CD14-positive monocyte (primary cell): ENCODE measurements at regions not wholly inside any gene's neighbourhood (a gene's known extent, or its start where the extent isn't known, plus 50 kb on each side); places are given as distances from the start of the nearest gene placed in this dataset.

ENCODE experiments used
- DNase-seq, 3 donors: peaks; one replicate each; pipeline ENCODE4 v3.0.0-alpha.2; 2011 to 2022
- H2AFZ ChIP-seq: 2 replicates; pipeline ENCODE4 v1.6.0; 2012; ENCODE audit warnings: mild to moderate bottlenecking, low read depth, low read length, inconsistent platforms; ENCODE audit not compliant: insufficient read depth, poor library complexity, severe bottlenecking
- H3K27ac ChIP-seq, 2 donors: 1 replicate in 1 of 2; 2 replicates in 1 of 2; pipeline ENCODE4 v1.5.1; 2012 to 2013; ENCODE audit warnings: low read length in 2 of 2, control low read depth in 1 of 2, inconsistent platforms in 1 of 2, low read depth in 1 of 2, mild to moderate bottlenecking in 1 of 2
- H3K27me3 ChIP-seq, 2 donors: one replicate each; pipeline versions ENCODE4 v1.6.0 to v1.6.1; 2011 to 2013; ENCODE audit warnings: low read length in 2 of 2; ENCODE audit not compliant: control insufficient read depth in 2 of 2, insufficient read depth in 2 of 2
- H3K36me3 ChIP-seq, 2 donors: replicated peaks in 1 of 2; 1 replicate in 1 of 2; 2 replicates in 1 of 2; pipeline versions ENCODE4 v1.5.1 to v1.6.1; 2012 to 2013; ENCODE audit warnings: low read length in 2 of 2, control low read depth in 1 of 2, inconsistent platforms in 1 of 2, mild to moderate bottlenecking in 1 of 2; ENCODE audit not compliant: insufficient read depth in 2 of 2, control insufficient read depth in 1 of 2
- H3K4me1 ChIP-seq, 2 donors: 1 replicate in 1 of 2; 2 replicates in 1 of 2; pipeline versions ENCODE4 v1.5.1 to v1.6.1; 2012 to 2013; ENCODE audit warnings: low read length in 2 of 2, control low read depth in 1 of 2, inconsistent platforms in 1 of 2, mild to moderate bottlenecking in 1 of 2, moderate library complexity in 1 of 2; ENCODE audit not compliant: insufficient read depth in 2 of 2, control insufficient read depth in 1 of 2
- H3K4me2 ChIP-seq: replicated peaks from 2 replicates; pipeline ENCODE3; 2012; ENCODE audit warnings: low read length, moderate library complexity, mild to moderate bottlenecking; ENCODE audit not compliant: poor library complexity, severe bottlenecking; ENCODE audit errors: extremely low read depth
- H3K4me3 ChIP-seq, 3 experiments: fragments of 200-600 bp in 1 of 3; sonication (generic) in 1 of 3; replicated peaks in 1 of 3; 1 replicate in 2 of 3; 2 replicates in 1 of 3; pipeline ENCODE4 v1.5.1; 2011 to 2013; ENCODE audit warnings: low read length in 3 of 3, mild to moderate bottlenecking in 3 of 3, control low read depth in 2 of 3, low read depth in 2 of 3, inconsistent platforms in 1 of 3, moderate library complexity in 1 of 3
- H3K79me2 ChIP-seq: 2 replicates; pipeline ENCODE4 v1.6.0; 2012; ENCODE audit warnings: mild to moderate bottlenecking, control low read depth, inconsistent platforms, low read length, moderate library complexity; ENCODE audit not compliant: insufficient read depth
- H3K9ac ChIP-seq: 2 replicates; pipeline ENCODE4 v1.6.0; 2017; ENCODE audit warnings: low read length, mild to moderate bottlenecking; ENCODE audit not compliant: insufficient read depth, poor library complexity, severe bottlenecking
- H3K9me3 ChIP-seq, 2 donors: replicated peaks in 1 of 2; 1 replicate in 1 of 2; 2 replicates in 1 of 2; pipeline versions ENCODE4 v1.5.1 to v1.6.1; 2012 to 2013; ENCODE audit warnings: low read length in 2 of 2, control low read depth in 1 of 2; ENCODE audit not compliant: control insufficient read depth in 1 of 2, insufficient read depth in 1 of 2
- H4K20me1 ChIP-seq: 2 replicates; pipeline ENCODE4 v1.6.0; 2012; ENCODE audit warnings: mild to moderate bottlenecking, low read length, control low read depth, moderate library complexity; ENCODE audit not compliant: insufficient read depth
- H3K27ac Mint-ChIP-seq, 7 donors: one replicate each; pipeline ENCODE4 v1.8.0; 2020; ENCODE audit warnings: mild to moderate bottlenecking in 7 of 7, mixed read lengths in 7 of 7, moderate library complexity in 6 of 7, inconsistent platforms in 2 of 7
- H3K27me3 Mint-ChIP-seq, 3 donors: one replicate each; pipeline ENCODE4 v1.8.0; 2021 to 2022; ENCODE audit warnings: low read depth in 3 of 3, mild to moderate bottlenecking in 3 of 3, mixed read lengths in 3 of 3, moderate library complexity in 3 of 3, inconsistent platforms in 1 of 3
- H3K36me3 Mint-ChIP-seq, 2 donors: one replicate each; pipeline ENCODE4 v1.8.0; 2020; ENCODE audit warnings: mixed read lengths in 2 of 2, inconsistent platforms in 1 of 2, mild to moderate bottlenecking in 1 of 2
- H3K4me1 Mint-ChIP-seq: one replicate; pipeline ENCODE4 v1.8.0; 2020; ENCODE audit warnings: mild to moderate bottlenecking, mixed read lengths
- H3K4me3 Mint-ChIP-seq, 2 donors: one replicate each; pipeline ENCODE4 v1.8.0; 2020; ENCODE audit warnings: mild to moderate bottlenecking in 2 of 2, mixed read lengths in 2 of 2, moderate library complexity in 1 of 2
- H3K9me3 Mint-ChIP-seq, 7 donors: one replicate each; pipeline ENCODE4 v1.8.0; 2020 to 2022; ENCODE audit warnings: mixed read lengths in 7 of 7, mild to moderate bottlenecking in 6 of 7, moderate library complexity in 6 of 7, inconsistent platforms in 2 of 7
- CTCF ChIP-seq: fragments of 200-600 bp; IDR thresholded peaks from one replicate; pipeline ENCODE4 v1.8.0; 2022; ENCODE audit warnings: antibody characterized with exemption, mild to moderate bottlenecking
- WGBS: methylation state at CpG from one replicate; pipeline ENCODE4 v1.1.5; 2013; ENCODE audit warnings: missing lambda C conversion rate; ENCODE audit not compliant: insufficient coverage; 5-methylcytosine and 5-hydroxymethylcytosine counted together
- intact Hi-C, 2 donors: fragments of 100-400 bp; cut with micrococcal nuclease; formaldehyde crosslinking; loops; one replicate each; pipeline versions ENCODE4 v1.15.0 to v1.15.1; 2023

- Mint-ChIP-seq H3K4me1 (no peaks in the 10 kb centered on the region), H3K9me3 (peaks cover 0 to 3% (median 2%) of the 10 kb centered on the region in 7 donors), H3K36me3 (no peaks in the 10 kb centered on the region), H3K4me3 (no peak overlapping the region), H3K27me3 (peaks cover 0 to 4% (median 0%) of the 10 kb centered on the region in 3 donors), H3K27ac (no peak overlapping the region)
- Histone ChIP-seq H3K9me3 (no peaks in the 10 kb centered on the region), H3K27ac (no peak overlapping the region), H3K4me2 (no peak overlapping the region), H3K4me3 (no peak overlapping the region), H3K27me3 (no peaks in the 10 kb centered on the region), H3K79me2 (no peaks in the 10 kb centered on the region), H3K36me3 (no peaks in the 10 kb centered on the region), H3K9ac (no peak overlapping the region), H3K4me1 (no peaks in the 10 kb centered on the region), H2AFZ (no peak overlapping the region), H4K20me1 (no peaks in the 10 kb centered on the region)
- intact Hi-C loops, result no loop called here
- TF ChIP-seq CTCF, result no peak
- WGBS, result 92% methylated on average over 9 of the region's 9 CpGs
- DNase-seq, result no peak
These were observed 187.1 kb upstream of the PHACTR1 start for GRCh38 chr6:12529364-12530019.

GRCh38 chr6:12530345-12530744 is 186.2 kb upstream of the PHACTR1 start:
- intact Hi-C loops, result no loop called here
- no peak for DNase-seq

More at GRCh38 chr6:12530345-12530744, 186.2 kb upstream of the PHACTR1 start:
- Histone ChIP-seq H2AFZ (no peak overlapping the region), H3K27ac (no peak overlapping the region), H3K4me3 (no peak overlapping the region), H3K4me2 (no peak overlapping the region), H3K9ac (no peak overlapping the region), H3K27me3 (no peaks in the 10 kb centered on the region), H3K9me3 (no peaks in the 10 kb centered on the region), H3K79me2 (no peaks in the 10 kb centered on the region), H4K20me1 (no peaks in the 10 kb centered on the region), H3K4me1 (no peaks in the 10 kb centered on the region), H3K36me3 (no peaks in the 10 kb centered on the region)
- no peak overlapping the region for H3K27ac Mint-ChIP-seq
- peaks cover 0 to 2% (median 0%) of the 10 kb centered on the region in 7 donors for H3K9me3 Mint-ChIP-seq
- no peaks in the 10 kb centered on the region for H3K4me1 Mint-ChIP-seq
- no peak overlapping the region for H3K4me3 Mint-ChIP-seq
- H3K27me3 Mint-ChIP-seq, result peaks cover 0 to 4% (median 0%) of the 10 kb centered on the region in 3 donors
- no peaks in the 10 kb centered on the region for H3K36me3 Mint-ChIP-seq
- 100% methylated on average over 1 of the region's 2 CpGs for WGBS
- TF ChIP-seq CTCF, result no peak
